ENCODE measurements at regions not wholly inside any gene's neighbourhood (a gene's known extent, or its start where the extent isn't known, plus 50 kb on each side); places are given as distances from the start of the nearest gene placed in this dataset.

GRCh38 chr6:39992861-39993622 is 58.8 kb upstream of the MOCS1 start:
- no peak overlapping the region for H3K4me3 ChIP-seq (ENCODE audit: low read depth in 1 of 2, low read length in 2 of 2)
- no peaks in the 10 kb centered on the region for H3K27me3 ChIP-seq (ENCODE audit: control insufficient read depth in 1 of 2, insufficient read depth in 2 of 2, low read length in 2 of 2)
- no peaks in the 10 kb centered on the region for H3K36me3 ChIP-seq (ENCODE audit: control insufficient read depth in 2 of 2, insufficient read depth in 2 of 2, low read length in 1 of 2)
- peaks cover 0 to 3% of the 10 kb centered on the region in 2 donors for H3K4me1 ChIP-seq (ENCODE audit: control insufficient read depth in 2 of 2, insufficient read depth in 2 of 2, low read length in 1 of 2)
- WGBS, 2 donors, result 56 to 60% methylated on average over 7 of the region's 7 CpGs
- H3K9me3 ChIP-seq (ENCODE audit: control insufficient read depth in 2 of 2, insufficient read depth in 1 of 2, low read depth in 1 of 2, low read length in 1 of 2), result peaks cover 3 to 5% of the 10 kb centered on the region in 2 donors
- peak overlapping the region; percentile 57 to 86 for H3K27ac ChIP-seq (ENCODE audit: low read depth in 2 of 2, low read length in 1 of 2)
